NCI-H1105 (cell line): ENCODE measurements at regions not wholly inside any gene's neighbourhood (a gene's known extent, or its start where the extent isn't known, plus 50 kb on each side); places are given as distances from the start of the nearest gene placed in this dataset.
"Not testable (repeated sequence)": the region's sequence is repeated elsewhere in the genome, so short reads cannot be mapped to it uniquely, and the experiment has no call there.

Experiments used
- DNase-seq: peaks from one replicate; lab custom pipeline; 2025; lab: John Stamatoyannopoulos, UW

GRCh38 chr20:60097285-60097684 is 139.1 kb downstream of the CDH26 start:
- DNase-seq, result no peak

- DNase-seq, result no peak
These were observed 142.6 kb downstream of the CDH26 start for GRCh38 chr20:60100780-60101179.

- DNase-seq, result no peak
These were observed 143.1 kb downstream of the CDH26 start for GRCh38 chr20:60101201-60101890.

DNA sequence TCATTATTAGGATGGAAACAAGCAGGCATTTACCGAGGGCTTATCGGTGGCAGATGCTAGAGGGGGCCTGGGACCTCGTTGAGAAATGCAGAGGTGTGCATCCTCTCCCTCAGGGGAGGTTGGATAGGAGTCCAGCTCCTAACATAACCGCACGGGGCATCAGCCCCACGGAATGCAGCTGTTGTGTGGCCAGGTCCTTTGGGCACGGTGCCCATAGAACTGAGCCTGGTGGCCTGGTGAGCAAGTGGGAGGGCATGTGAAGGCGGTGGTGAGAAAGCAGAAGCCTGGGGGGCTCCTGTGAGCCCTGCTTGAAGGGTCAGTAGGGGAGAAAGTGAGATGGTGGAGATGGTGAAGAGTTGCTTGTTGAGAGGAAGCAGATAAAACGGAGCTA is 143.7 kb downstream of the CDH26 start:
- DNase-seq, result no peak

- no peak for DNase-seq
These were observed 144.5 kb downstream of the CDH26 start for GRCh38 chr20:60102665-60103210.

DNA sequence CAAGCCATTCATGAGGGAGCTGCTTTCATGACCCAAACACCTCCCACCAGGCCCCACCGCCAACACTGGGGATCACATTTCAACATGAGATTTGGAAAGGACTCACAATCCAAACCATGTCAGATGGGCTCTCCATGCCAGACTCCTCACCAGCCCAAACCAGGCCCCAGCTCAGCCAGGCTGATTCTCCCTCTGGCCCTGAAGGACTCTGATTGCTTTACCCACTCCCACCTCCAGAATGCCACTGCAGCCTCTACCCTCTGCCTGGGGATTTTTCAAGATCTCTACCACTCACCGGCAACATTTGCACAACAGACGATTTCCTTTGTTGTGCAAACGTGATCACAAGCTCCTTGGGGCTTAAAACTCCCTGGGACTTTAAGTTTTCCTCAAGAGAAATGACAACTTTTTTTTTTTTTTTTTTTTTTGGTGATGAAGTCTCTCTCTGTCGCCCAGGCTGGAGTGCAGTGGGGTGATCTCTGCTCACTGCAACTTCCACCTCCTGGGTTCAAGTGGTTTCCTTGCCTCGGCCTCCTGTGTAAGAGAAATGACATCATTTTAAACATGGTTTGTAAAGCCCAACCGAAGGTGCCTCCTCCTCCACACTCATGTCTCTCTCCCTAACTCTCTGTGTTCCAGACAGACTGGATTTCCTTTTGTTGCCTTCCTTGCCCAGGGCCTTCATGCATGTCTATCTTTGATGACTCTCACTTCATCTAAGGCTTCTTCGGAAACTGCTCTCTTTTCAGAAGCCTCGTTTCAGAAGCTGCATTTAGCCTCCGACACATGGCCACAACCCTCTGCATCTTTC is 147.0 kb downstream of the CDH26 start:
- no peak for DNase-seq

DNA sequence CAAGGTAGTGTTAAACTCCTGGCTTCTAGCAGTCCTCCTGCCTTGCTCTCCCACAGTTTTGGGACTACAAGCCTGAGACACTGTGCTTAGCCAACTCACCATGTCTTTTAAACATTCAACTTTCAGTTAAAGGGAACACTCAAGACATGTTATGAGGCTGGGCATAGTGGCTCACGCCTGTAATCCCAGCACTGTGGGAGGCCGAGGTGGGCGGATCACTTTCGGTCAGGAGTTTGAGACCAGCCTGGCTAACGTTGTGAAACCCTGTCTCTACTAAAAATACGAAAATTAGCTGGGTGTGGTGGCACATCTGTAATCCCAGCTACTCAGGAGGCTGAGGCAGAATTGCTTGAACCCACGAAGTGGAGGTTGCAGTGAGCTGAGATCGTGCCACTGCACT is 148.0 kb downstream of the CDH26 start:
- not testable (repeated sequence) for DNase-seq

GRCh38 chr20:60107621-60108390 is 149.6 kb downstream of the CDH26 start:
- DNase-seq, result no peak

DNA sequence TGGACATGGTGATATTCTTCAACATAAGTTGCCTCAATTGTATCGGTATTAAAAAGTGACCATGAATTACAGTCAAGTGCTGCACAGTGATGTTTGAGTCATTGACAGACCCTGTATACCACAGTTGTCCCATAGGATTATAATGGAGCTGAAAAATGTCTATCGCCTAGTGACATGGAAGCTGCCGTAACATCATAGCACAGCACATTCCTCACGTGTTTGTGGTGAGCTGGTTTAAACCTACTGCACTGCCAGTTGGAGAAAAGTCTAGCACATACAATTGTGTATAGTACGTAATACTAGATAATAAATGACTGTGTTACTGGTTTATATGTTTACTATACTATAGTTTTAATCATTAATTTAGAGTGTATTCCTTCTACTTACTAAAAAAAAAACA is 150.2 kb downstream of the CDH26 start:
- no peak for DNase-seq

GRCh38 chr20:60113024-60113724 is 155.0 kb downstream of the CDH26 start:
- DNase-seq, result no peak

DNA sequence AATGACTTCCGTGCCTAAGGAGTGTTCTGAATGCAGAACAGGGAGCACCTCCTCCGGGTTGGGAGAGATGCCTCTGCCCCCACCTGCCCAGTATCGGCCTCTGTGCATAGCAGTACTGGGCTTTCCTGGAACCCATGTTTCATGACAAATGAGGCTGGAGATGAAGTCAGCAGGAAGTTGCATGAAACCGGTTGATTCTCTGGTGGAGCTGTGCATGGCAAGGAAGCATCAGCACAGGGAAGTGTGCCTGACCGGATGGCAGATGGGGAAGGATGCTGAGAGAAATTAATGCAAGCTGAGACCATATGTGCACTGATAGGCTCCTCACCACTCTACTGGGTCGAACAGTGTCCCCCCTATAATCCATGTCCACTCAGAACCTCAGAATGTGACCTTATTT is 155.5 kb downstream of the CDH26 start:
- no peak for DNase-seq

DNA sequence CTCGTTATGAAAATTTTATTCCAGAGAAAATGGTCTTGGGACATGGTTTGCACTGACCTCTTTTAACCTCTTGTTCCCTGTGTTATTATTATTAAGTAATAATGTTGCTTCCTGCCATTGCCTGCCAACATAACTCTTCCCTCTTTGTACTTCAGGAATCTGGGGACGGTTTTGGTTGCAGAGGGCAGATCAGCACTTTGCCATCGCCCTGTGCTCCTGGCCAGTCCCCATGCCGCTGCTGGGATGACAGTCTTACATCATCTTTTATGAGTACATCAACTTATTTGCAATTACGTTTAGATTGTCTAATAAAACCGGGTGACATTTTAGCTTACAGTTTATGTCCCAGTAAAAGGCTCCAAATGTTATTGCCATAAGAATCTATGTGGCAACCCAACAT is 157.2 kb downstream of the CDH26 start:
- DNase-seq, result no peak

DNA sequence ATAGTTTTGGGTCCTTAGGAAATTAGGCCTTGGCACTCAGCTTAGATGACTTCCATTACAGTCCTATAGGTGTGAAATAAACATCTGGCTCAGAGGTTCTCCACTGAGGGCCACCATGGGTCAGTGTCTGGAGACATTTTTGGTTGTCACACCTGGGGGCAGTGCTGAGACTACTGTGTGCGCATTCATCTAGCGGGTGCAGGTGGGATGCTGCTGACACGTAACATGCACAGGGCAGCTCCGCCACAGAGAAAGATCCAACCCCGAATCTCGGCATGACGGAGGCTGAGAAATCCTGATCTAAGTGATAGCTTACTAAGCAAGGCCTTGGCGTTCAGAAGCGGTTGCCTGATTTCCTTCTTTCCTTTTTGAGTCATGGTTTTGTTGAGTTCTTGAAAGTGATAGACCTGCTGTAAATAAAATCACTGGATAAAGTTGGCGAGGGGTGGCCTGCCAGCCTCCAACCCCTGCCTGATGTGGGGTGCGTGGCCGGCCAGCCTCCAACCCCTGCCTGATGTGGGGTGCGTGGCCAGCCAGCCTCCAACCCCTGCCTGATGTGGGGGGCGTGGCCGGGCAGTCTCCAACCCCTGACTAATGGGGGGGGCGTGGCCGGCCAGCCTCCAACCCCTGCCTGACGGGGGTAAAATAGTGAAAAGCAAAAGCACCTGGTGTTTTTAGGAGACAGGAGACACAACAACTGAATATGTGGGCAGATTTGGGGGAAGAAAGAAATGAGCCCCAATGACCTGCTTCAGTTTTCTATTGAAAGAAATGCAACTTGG is 158.1 kb downstream of the CDH26 start:
- DNase-seq, result no peak

- DNase-seq, result no peak
These were observed 158.8 kb downstream of the CDH26 start for GRCh38 chr20:60117065-60117464.

- no peak for DNase-seq
These were observed 163.7 kb downstream of the CDH26 start for GRCh38 chr20:60121903-60122302.

DNA sequence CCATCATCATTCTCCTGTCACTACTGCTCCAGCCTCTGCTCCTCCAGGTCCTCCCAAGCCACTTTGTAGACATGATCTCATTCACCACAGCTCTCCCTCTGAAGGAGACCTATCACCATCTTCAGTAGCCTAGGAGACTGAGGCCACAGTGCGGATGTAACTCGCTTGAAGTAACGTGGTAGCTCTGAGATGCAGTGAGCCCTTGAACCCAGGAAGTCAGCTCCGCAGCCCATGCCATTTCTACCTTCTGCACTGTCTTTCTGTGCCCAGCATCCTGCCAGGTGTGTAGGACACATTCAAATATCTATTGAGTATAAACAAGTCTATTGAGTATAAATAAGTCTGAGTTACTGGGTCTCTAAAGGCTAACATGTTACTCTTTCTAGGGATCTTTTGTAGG is 164.4 kb downstream of the CDH26 start:
- no peak for DNase-seq

DNA sequence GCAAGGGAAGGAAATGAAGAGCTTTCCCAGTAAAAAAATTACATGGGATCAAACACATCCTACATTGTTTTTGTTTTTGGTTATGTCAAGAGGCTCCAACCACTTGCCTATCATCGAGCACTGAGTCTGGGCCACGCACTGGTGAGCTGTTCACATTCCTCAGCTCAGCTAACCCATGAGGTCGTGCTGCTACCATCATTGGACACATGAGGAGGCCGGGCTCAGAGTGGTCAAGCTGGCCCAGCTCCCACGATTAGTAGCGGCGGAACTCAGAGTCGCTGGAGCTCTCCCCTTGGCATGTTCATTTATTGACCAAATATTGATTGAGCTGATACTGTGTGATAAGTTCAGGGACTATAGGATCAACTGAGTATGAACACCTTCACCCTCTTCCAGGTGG is 164.9 kb downstream of the CDH26 start:
- DNase-seq, result no peak

DNA sequence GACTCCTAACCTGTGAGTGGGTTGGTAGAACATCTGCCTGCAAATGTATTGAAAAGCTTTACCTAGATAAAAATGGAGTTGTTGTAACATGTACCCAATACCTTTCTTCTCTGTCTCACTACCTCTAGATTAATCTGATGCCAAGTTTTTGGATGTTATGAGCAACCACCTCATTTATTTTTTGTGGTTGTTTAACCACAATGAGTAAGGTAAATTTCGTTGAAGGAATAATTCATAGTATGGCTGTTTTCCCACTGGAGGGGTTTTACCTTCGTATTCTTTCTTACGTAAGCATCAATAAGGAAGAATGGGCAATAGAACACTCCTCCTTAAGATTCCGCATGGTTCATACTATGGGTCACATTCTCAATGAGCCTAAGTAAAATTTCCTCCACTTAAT is 165.4 kb downstream of the CDH26 start:
- DNase-seq, result no peak

DNA sequence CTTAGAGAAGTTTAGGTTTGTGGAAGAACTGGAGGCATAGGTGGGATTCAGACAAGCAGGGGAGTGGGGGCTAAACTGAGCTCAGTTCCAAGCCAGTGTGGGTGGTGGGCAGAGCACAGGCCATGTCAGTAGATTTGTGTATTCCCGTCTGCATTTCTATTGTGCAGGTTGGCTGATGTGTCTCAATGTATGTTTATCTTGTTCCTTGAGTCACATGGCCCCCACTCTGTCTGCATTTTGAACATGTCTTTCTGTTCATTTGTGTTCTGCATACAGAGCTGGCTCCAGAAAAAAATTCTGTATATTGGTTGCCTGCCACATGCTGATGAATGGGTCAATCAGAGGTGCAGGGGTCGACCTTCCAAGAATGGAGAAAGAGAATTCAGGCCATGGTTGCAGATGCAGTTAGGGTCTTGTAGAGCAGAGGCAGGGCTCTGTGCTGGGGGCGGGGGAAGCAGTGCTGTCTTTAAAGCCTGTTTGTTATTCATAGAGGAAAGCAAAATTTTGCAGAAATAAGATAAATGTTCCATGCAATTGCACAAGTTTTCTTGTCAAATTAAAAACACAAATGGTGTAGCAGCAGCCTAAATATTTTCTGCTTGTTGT is 166.7 kb downstream of the CDH26 start:
- no peak for DNase-seq

DNA sequence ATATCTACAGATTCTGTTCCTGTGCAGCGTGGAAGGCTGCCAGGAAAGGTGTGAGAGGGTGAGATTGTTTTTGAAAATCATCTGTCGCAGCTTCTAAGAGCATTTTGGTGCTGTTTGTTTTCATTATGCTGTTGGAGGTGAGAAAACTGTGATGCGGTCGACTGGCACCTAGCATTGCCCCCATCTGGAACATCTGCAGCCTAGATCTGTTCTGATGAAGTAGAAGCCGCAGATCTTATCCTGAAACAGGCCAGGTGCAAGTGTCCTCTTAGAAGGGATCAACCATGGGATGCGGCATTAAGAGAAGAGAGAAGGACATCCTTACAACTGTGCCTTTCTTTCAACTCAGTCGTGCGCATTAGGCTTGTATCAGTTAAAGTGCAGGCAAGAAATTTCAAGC is 167.3 kb downstream of the CDH26 start:
- no peak for DNase-seq

GRCh38 chr20:60126975-60127374 is 168.8 kb downstream of the CDH26 start:
- no peak for DNase-seq
